ENCODE measurements at regions not wholly inside any gene's neighbourhood (a gene's known extent, or its start where the extent isn't known, plus 50 kb on each side); places are given as distances from the start of the nearest gene placed in this dataset.
A peak's percentile ranks its signal among the peaks of the same experiment; 100 is the strongest.

DNA sequence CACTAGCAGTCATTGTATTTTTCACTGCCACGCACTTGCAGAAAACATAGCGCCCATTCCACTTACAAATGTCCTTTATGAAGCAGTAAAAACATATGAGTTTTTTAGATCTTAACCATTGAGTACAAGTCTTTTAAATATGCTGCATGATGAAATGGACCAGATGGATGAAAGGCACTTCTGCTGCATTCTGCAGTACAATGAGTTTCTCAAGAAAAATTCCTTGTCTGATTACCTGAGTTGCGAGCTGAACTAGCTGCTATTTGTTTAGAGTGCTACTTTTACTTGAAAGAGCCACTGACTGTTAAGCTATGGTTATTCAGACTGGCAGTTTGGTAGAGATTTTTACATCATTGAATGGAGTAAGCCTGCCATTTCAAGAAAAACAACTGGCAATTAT, 825.5 kb upstream of the ACVR2A start:
- TF ChIP-seq, protein P1, sequence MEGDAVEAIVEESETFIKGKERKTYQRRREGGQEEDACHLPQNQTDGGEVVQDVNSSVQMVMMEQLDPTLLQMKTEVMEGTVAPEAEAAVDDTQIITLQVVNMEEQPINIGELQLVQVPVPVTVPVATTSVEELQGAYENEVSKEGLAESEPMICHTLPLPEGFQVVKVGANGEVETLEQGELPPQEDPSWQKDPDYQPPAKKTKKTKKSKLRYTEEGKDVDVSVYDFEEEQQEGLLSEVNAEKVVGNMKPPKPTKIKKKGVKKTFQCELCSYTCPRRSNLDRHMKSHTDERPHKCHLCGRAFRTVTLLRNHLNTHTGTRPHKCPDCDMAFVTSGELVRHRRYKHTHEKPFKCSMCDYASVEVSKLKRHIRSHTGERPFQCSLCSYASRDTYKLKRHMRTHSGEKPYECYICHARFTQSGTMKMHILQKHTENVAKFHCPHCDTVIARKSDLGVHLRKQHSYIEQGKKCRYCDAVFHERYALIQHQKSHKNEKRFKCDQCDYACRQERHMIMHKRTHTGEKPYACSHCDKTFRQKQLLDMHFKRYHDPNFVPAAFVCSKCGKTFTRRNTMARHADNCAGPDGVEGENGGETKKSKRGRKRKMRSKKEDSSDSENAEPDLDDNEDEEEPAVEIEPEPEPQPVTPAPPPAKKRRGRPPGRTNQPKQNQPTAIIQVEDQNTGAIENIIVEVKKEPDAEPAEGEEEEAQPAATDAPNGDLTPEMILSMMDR (IDR thresholded peaks at IDR 0.05), result no peak
- ATAC-seq (ENCODE audit: low FRiP score) (no peak), DNase-seq (ENCODE audit: low spot score) (no peak)

DNA sequence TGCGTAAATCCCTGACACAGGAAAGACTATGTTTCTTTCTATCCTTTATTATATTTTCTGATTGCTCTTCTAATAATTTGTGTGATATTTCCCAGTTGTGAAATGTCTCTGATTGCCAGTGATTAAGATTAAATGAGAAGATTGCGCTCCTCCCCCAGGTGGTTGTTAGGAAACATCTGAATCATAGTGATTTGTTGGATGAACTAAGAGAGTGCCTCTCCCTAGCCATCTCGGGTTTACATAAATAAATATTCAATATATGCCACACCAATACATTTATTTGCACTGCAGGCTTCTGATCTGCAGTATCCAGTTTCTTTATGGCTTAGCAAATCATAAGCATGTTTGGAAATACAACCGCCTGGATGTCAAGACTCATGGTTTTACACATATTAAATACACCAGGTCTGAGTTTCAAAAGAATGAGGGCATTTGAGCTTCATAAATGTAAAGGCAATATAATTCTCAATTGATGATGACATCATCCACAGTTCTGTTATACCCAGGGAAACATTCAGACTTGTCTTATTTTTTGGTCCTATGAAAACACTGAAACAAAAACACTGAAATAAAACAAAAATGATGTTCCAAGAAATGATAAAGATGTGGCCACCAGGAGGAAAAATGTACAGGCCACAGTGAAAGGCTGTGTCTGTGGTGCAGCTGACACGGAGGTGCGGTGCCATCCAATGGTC, 826.7 kb upstream of the ACVR2A start:
- ATAC-seq (ENCODE audit: low FRiP score) (peak; percentile 55), DNase-seq (ENCODE audit: low spot score) (no peak)
- TF ChIP-seq, protein P1 (IDR thresholded peaks at IDR 0.05), result no peak

DNA sequence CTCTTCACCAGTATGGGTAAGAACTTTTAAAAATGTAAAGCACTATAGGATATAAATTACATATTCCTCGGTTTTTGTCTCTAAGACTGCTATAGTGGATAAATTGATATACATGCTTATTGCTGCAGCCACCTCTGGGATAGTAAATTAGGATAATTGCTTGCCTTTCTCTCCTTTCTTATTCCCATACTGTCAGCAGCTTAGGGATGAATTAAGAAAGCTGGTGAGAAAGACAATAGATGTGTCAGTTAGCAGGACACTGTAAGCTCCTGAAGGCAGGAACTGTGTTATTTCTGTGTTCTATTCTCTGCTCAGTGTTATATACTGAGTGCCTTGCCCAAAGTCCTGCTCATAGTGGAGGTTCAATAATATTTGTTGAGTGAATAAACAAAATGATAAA, 828.6 kb upstream of the ACVR2A start:
- ATAC-seq (ENCODE audit: low FRiP score) (no peak), DNase-seq (ENCODE audit: low spot score) (no peak)
- TF ChIP-seq, protein P1 (IDR thresholded peaks at IDR 0.05), result no peak

DNA sequence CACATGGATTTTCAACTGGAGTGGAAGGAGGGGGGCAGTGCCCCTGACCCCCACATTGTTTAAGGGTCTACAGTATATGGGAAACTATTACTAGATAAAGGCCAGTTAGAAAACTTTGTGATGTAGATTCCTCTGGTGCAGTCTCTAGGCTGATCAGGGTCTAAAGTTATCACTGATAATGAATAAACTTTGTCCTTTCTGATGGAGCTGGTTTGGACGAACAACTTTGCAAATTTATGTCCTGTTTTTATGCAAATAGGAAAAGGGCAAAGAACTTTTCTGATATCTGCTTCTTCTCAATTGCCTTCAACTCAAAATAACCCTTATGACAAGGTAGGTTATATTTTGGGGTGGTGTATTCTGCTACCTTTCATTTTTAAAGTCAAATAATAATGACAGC, 829.2 kb upstream of the ACVR2A start:
- DNase-seq (ENCODE audit: low spot score), result no peak
- TF ChIP-seq, protein P1 (IDR thresholded peaks at IDR 0.05), result no peak
- no peak for ATAC-seq (ENCODE audit: low FRiP score)

DNA sequence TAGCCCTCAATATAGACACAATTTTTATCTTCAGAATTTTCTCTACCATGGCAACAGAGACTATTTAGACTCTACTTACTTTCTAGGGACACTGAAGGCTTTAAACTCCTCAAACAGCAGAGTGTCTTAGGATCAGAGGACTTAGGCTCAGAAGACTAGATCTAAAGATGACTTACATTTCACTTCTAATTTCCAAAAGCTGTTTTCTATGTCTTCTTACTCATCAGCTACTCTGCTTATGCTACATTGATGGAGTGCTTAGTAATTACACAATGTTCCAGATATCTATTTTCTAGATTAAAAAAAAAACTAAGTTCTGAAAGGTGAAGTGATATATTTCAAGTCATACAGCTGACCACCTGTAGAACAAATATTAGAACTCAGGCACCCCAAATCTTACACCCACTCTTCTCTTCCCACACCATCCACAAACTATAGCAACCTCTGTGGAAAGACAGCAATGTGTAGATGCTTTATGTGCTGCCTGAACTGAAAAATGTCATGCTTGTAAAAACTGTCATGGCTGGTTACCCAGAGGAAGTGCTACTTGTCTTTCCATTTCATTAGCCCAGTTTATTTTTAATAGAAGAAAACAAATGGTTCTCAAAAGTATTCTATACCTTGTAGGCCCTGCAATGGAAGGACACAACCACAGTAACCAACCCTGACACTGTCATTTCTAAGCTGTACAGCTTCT, 831.0 kb upstream of the ACVR2A start:
- no peak for DNase-seq (ENCODE audit: low spot score)
- ATAC-seq (ENCODE audit: low FRiP score), result peak; percentile 58
- TF ChIP-seq, protein P1 (IDR thresholded peaks at IDR 0.05), result no peak

DNA sequence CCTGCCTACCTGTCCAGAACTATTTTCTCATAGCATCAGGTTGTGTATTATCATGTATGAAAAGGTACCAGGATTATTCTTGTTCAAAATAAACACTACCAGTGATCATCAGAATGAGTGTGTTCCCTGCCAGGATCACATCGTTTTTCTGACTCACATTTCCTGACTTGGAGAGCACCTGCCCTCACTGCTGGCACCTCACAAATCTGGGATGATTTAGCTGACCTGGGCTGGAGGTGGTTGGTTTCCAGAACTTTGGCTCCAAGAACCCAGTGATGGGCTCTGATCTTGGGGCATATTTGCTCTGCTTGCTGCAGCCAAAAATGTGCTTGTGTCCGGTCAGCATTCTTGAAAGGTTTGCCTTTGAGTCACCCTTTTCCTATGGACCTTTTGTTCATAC, 836.3 kb upstream of the ACVR2A start:
- peak; percentile 76 for ATAC-seq (ENCODE audit: low FRiP score)
- DNase-seq (ENCODE audit: low spot score), result no peak
- TF ChIP-seq, protein P1 (IDR thresholded peaks at IDR 0.05), result no peak

DNA sequence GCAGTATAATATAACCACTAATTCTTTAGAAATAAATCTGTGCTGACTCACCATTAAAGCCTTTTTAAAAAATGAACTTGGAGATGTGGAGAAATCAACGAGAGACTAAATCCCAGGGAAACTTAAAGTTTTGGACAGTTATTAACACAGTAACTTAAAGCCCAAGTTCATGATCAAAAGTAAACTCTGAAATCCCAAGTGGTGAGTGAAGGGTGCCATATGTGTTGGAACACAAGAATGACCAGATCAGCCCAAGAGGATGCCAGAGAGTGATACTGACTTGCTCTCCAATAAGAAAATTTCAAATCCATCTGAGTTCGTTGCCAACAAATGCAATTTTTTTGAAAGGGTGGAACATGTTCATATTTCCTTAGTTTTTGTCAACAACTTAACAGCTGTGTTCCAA, 838.1 kb upstream of the ACVR2A start:
- TF ChIP-seq, protein P1 (IDR thresholded peaks at IDR 0.05), result no peak
- peak; percentile 50 for ATAC-seq (ENCODE audit: low FRiP score)
- DNase-seq (ENCODE audit: low spot score), result no peak

All from omental fat pad (tissue), 3 donors.